ENCODE measurements at regions not wholly inside any gene's neighbourhood (a gene's known extent, or its start where the extent isn't known, plus 50 kb on each side); places are given as distances from the start of the nearest gene placed in this dataset.

DNA sequence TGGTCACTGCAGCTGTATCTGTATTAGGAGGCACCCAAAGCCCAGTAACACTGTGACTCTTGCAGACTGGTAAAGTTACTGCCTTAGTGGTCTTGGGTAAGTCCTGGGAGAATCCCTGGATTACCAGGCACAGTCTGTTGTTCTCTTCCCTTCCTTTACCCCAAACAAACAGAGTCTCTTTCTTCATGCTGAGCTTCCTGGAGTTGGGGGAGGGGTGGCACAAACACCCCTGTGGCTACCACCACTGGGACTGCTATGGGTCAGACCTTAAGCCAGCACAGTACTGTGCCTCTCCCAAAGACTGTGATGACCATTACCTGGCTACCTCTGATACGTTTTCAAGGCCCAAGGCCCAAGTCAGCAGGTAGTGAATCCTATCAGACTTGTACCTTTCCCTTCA, 59.9 kb upstream of the FAM3C start:
- Mint-ChIP-seq H3K27me3 (ENCODE audit: low read depth) (peaks cover 10% of the 10 kb centered on the region), H3K27ac (no peak overlapping the region), H3K9me3 (no peaks in the 10 kb centered on the region), H3K36me3 (ENCODE audit: low read depth) (no peaks in the 10 kb centered on the region), H3K4me3 (no peak overlapping the region), H3K4me1 (ENCODE audit: low read depth) (peaks cover 3% of the 10 kb centered on the region)
- no peak for DNase-seq (ENCODE audit: low spot score)

DNA sequence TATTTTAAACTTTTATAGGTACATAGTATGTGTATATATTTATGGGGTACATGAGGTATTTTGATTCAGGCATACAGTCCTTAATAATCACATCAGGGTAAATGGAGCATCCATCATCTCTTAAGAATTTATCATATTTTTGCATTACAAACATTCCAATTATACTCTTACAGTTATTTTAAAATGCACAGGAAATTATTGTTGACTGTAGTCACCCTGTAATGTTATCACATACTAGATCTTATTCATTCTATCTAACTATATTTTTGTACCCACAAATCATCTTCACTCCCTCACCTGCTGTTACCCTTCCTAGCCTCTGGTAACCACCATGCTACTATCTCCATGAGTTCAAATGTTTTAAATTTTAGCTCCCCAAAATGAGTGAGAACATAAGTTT, 56.3 kb upstream of the FAM3C start:
- no peaks in the 10 kb centered on the region for H3K27me3 Mint-ChIP-seq (ENCODE audit: low read depth)
- no peaks in the 10 kb centered on the region for H3K36me3 Mint-ChIP-seq (ENCODE audit: low read depth)
- H3K27ac Mint-ChIP-seq: no peak overlapping the region
- H3K4me3 Mint-ChIP-seq: no peak overlapping the region
- DNase-seq (ENCODE audit: low spot score): no peak
- H3K9me3 Mint-ChIP-seq: no peaks in the 10 kb centered on the region
- H3K4me1 Mint-ChIP-seq (ENCODE audit: low read depth): peaks cover 3% of the 10 kb centered on the region

GRCh38 chr7:121451367-121452094, 55.4 kb upstream of the FAM3C start:
- Mint-ChIP-seq H3K27ac (no peak overlapping the region), H3K4me1 (ENCODE audit: low read depth) (peaks cover 5% of the 10 kb centered on the region), H3K9me3 (no peaks in the 10 kb centered on the region), H3K27me3 (ENCODE audit: low read depth) (no peaks in the 10 kb centered on the region), H3K4me3 (no peak overlapping the region), H3K36me3 (ENCODE audit: low read depth) (no peaks in the 10 kb centered on the region)
- no peak for DNase-seq (ENCODE audit: low spot score)

DNA sequence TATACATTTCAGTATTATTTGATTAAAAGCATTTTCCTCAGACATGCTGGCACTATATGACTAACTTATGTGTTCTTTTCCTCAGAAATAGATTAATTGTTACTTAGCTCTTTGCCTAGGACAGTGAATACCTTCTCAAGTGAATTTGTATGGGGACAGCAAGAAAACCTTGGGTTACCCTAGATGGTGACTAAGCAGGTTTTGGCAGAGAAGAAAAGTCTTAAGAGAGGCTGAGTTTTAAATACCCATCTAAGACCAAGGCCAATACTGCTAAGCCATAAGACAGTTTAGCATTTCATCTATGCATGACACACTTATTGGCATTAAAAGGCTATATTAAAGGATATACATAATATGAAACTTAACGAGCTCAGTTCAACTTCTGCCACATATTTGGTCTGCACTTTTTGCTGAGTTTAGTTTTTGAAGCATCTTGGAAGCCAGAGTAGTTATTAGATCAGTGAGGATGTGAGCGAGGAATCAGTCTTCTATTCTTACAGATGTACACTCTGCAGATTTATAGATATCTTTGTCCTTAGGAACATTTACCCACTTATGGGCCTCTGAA, 54.6 kb upstream of the FAM3C start:
- Mint-ChIP-seq H3K4me1 (ENCODE audit: low read depth) (peaks cover 5% of the 10 kb centered on the region), H3K9me3 (no peaks in the 10 kb centered on the region), H3K27me3 (ENCODE audit: low read depth) (no peaks in the 10 kb centered on the region), H3K36me3 (ENCODE audit: low read depth) (no peaks in the 10 kb centered on the region), H3K27ac (no peak overlapping the region), H3K4me3 (no peak overlapping the region)
- DNase-seq (ENCODE audit: low spot score): no peak

GRCh38 chr7:121449735-121450240, 53.7 kb upstream of the FAM3C start:
- Mint-ChIP-seq H3K9me3 (no peaks in the 10 kb centered on the region), H3K27me3 (ENCODE audit: low read depth) (no peaks in the 10 kb centered on the region), H3K27ac (no peak overlapping the region), H3K4me1 (ENCODE audit: low read depth) (peaks cover 5% of the 10 kb centered on the region), H3K4me3 (no peak overlapping the region), H3K36me3 (ENCODE audit: low read depth) (no peaks in the 10 kb centered on the region)
- no peak for DNase-seq (ENCODE audit: low spot score)

GRCh38 chr7:121449329-121449728, 53.2 kb upstream of the FAM3C start:
- no peak overlapping the region for H3K4me3 Mint-ChIP-seq
- DNase-seq (ENCODE audit: low spot score): no peak
- H3K9me3 Mint-ChIP-seq: no peaks in the 10 kb centered on the region
- no peaks in the 10 kb centered on the region for H3K27me3 Mint-ChIP-seq (ENCODE audit: low read depth)
- H3K27ac Mint-ChIP-seq: no peak overlapping the region
- H3K4me1 Mint-ChIP-seq (ENCODE audit: low read depth): peaks cover 3% of the 10 kb centered on the region
- no peaks in the 10 kb centered on the region for H3K36me3 Mint-ChIP-seq (ENCODE audit: low read depth)

GRCh38 chr7:121448429-121448828, 52.3 kb upstream of the FAM3C start:
- Mint-ChIP-seq H3K4me1 (ENCODE audit: low read depth) (peaks cover 2% of the 10 kb centered on the region), H3K4me3 (no peak overlapping the region), H3K27ac (no peak overlapping the region), H3K36me3 (ENCODE audit: low read depth) (no peaks in the 10 kb centered on the region), H3K9me3 (no peaks in the 10 kb centered on the region), H3K27me3 (ENCODE audit: low read depth) (no peaks in the 10 kb centered on the region)
- DNase-seq (ENCODE audit: low spot score): no peak

DNA sequence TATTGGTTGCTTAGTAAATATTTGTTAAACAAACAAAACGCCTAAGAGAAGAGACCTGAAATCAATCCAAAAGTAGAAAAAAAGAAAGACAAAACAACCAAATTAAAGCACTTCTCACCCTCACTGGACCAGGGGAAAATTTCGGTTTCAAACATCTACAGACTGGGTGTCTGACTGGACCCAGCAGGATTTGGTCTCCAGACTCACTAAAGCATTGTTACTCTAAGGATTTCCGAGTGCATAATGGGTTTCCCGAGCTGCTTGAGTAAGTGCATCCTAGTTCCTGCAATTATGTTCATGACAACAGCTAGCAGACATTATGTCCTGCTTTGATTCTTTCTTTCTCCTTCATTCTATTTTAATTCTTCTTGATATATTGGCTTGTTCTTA, 51.8 kb upstream of the FAM3C start:
- H3K4me1 Mint-ChIP-seq (ENCODE audit: low read depth): peaks cover 2% of the 10 kb centered on the region
- H3K27me3 Mint-ChIP-seq (ENCODE audit: low read depth): no peaks in the 10 kb centered on the region
- no peaks in the 10 kb centered on the region for H3K36me3 Mint-ChIP-seq (ENCODE audit: low read depth)
- no peak overlapping the region for H3K27ac Mint-ChIP-seq
- no peak for DNase-seq (ENCODE audit: low spot score)
- no peaks in the 10 kb centered on the region for H3K9me3 Mint-ChIP-seq
- H3K4me3 Mint-ChIP-seq: no peak overlapping the region

- Mint-ChIP-seq H3K36me3 (ENCODE audit: low read depth) (no peaks in the 10 kb centered on the region), H3K9me3 (no peaks in the 10 kb centered on the region), H3K4me1 (ENCODE audit: low read depth) (peaks cover 6% of the 10 kb centered on the region), H3K27ac (no peak overlapping the region), H3K4me3 (no peak overlapping the region), H3K27me3 (ENCODE audit: low read depth) (no peaks in the 10 kb centered on the region)
- no peak for DNase-seq (ENCODE audit: low spot score)
These were observed 51.3 kb upstream of the FAM3C start for GRCh38 chr7:121447243-121447910.

DNA sequence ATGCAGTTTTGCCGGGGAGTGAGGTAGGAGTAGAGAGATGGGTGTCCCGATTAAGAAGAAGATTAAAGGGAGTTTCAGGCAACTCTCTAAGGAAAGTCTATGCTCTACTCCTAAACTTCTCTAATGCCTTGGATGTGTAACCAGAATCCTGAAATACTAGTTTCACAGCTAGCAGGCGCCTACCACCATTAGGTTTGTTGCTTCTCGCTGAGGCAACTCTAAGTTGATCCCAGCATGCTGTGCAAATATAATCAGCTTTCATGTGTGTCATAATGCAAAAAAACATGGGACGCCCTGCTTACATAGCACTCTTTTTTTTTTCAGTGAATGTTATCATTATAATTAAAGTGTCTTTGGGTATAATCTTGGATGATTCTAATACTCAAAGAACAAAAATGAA, 50.4 kb upstream of the FAM3C start:
- H3K36me3 Mint-ChIP-seq (ENCODE audit: low read depth): no peaks in the 10 kb centered on the region

More for the DNA sequence above, 50.4 kb upstream of the FAM3C start:
- H3K9me3 Mint-ChIP-seq: no peaks in the 10 kb centered on the region
- no peaks in the 10 kb centered on the region for H3K27me3 Mint-ChIP-seq (ENCODE audit: low read depth)
- no peak overlapping the region for H3K4me3 Mint-ChIP-seq
- DNase-seq (ENCODE audit: low spot score): no peak
- peaks cover 8% of the 10 kb centered on the region for H3K4me1 Mint-ChIP-seq (ENCODE audit: low read depth)
- H3K27ac Mint-ChIP-seq: no peak overlapping the region

Measured in T-helper 2 cell treated with Interferon-gamma antibody and Interleukin-4, amounts not matched to agents 5 μg/mL and 100 μg/mL, for 36 hours (primary cell).